ENCODE measurements at regions not wholly inside any gene's neighbourhood (a gene's known extent, or its start where the extent isn't known, plus 50 kb on each side); places are given as distances from the start of the nearest gene placed in this dataset.

- TF ChIP-seq CTCF (IDR thresholded peaks at IDR 0.05; ENCODE audit: insufficient read depth, low read depth, low read length, missing control alignments) = no peak
- DNase-seq (ENCODE audit: low read depth) = no peak
- H3K4me3 ChIP-seq (ENCODE audit: low read depth, low read length) = no peak overlapping the region
Measured at GRCh38 chr12:30200864-30201263, 417.1 kb upstream of the TMTC1 start.

- peak; percentile 40 for DNase-seq (ENCODE audit: low read depth)
- no peak overlapping the region for H3K4me3 ChIP-seq (ENCODE audit: low read depth, low read length)
- no peak for TF ChIP-seq CTCF (IDR thresholded peaks at IDR 0.05; ENCODE audit: insufficient read depth, low read depth, low read length, missing control alignments)
Measured at GRCh38 chr12:30197392-30198057, 413.8 kb upstream of the TMTC1 start.

GRCh38 chr12:30191696-30192455, 408.1 kb upstream of the TMTC1 start:
- TF ChIP-seq CTCF (IDR thresholded peaks at IDR 0.05; ENCODE audit: insufficient read depth, low read depth, low read length, missing control alignments) = no peak
- DNase-seq (ENCODE audit: low read depth) = peak; percentile 35
- H3K4me3 ChIP-seq (ENCODE audit: low read depth, low read length) = no peak overlapping the region

GRCh38 chr12:30188602-30189326, 405.0 kb upstream of the TMTC1 start:
- no peak for TF ChIP-seq CTCF (IDR thresholded peaks at IDR 0.05; ENCODE audit: insufficient read depth, low read depth, low read length, missing control alignments)
- no peak overlapping the region for H3K4me3 ChIP-seq (ENCODE audit: low read depth, low read length)
- no peak for DNase-seq (ENCODE audit: low read depth)

- H3K4me3 ChIP-seq (ENCODE audit: low read depth, low read length) = no peak overlapping the region
- no peak for TF ChIP-seq CTCF (IDR thresholded peaks at IDR 0.05; ENCODE audit: insufficient read depth, low read depth, low read length, missing control alignments)
- DNase-seq (ENCODE audit: low read depth) = no peak
Measured at GRCh38 chr12:30187426-30187825, 403.7 kb upstream of the TMTC1 start.

GRCh38 chr12:30181334-30181733, 397.6 kb upstream of the TMTC1 start:
- no peak for TF ChIP-seq CTCF (IDR thresholded peaks at IDR 0.05; ENCODE audit: insufficient read depth, low read depth, low read length, missing control alignments)
- H3K4me3 ChIP-seq (ENCODE audit: low read depth, low read length) = no peak overlapping the region
- DNase-seq (ENCODE audit: low read depth) = no peak
